T-helper 2 cell treated with Interferon-gamma antibody and Interleukin-4, amounts not matched to agents 5 μg/mL and 100 μg/mL, for 36 hours (primary cell): ENCODE measurements at regions not wholly inside any gene's neighbourhood (a gene's known extent, or its start where the extent isn't known, plus 50 kb on each side); places are given as distances from the start of the nearest gene placed in this dataset.

Source experiments
- DNase-seq: peaks from one replicate; pipeline ENCODE4 v3.0.0; 2021; ENCODE audit warnings: low spot score
- H3K27ac Mint-ChIP-seq: one replicate; pipeline ENCODE4 v1.8.0; 2021; ENCODE audit warnings: mild to moderate bottlenecking, mixed read lengths
- H3K27me3 Mint-ChIP-seq: one replicate; pipeline ENCODE4 v1.8.0; 2021; ENCODE audit warnings: low read depth, mixed read lengths
- H3K36me3 Mint-ChIP-seq: one replicate; pipeline ENCODE4 v1.8.0; 2021; ENCODE audit warnings: low read depth, mixed read lengths
- H3K4me1 Mint-ChIP-seq: one replicate; pipeline ENCODE4 v1.8.0; 2021; ENCODE audit warnings: low read depth, mixed read lengths
- H3K4me3 Mint-ChIP-seq: one replicate; pipeline ENCODE4 v1.8.0; 2022; ENCODE audit warnings: mild to moderate bottlenecking, moderate library complexity, mixed read lengths
- H3K9me3 Mint-ChIP-seq: one replicate; pipeline ENCODE4 v1.8.0; 2021; ENCODE audit warnings: mixed read lengths

GRCh38 chr4:157888281-157888680 lies 284.5 kb downstream of the GASK1B start:
- Mint-ChIP-seq H3K27me3 (no peaks in the 10 kb centered on the region), H3K9me3 (no peaks in the 10 kb centered on the region), H3K4me3 (no peak overlapping the region), H3K27ac (no peak overlapping the region), H3K4me1 (no peaks in the 10 kb centered on the region), H3K36me3 (no peaks in the 10 kb centered on the region)
- DNase-seq: no peak

- no peaks in the 10 kb centered on the region for H3K9me3 Mint-ChIP-seq
- H3K4me1 Mint-ChIP-seq: no peaks in the 10 kb centered on the region
- no peak for DNase-seq
- H3K27me3 Mint-ChIP-seq: no peaks in the 10 kb centered on the region
- H3K4me3 Mint-ChIP-seq: no peak overlapping the region
- H3K36me3 Mint-ChIP-seq: no peaks in the 10 kb centered on the region
- no peak overlapping the region for H3K27ac Mint-ChIP-seq
Observed at GRCh38 chr4:157887316-157887715, 285.5 kb downstream of the GASK1B start.

GRCh38 chr4:157886645-157887044 lies 286.2 kb downstream of the GASK1B start:
- Mint-ChIP-seq H3K9me3 (no peaks in the 10 kb centered on the region), H3K27me3 (no peaks in the 10 kb centered on the region), H3K4me3 (no peak overlapping the region), H3K4me1 (no peaks in the 10 kb centered on the region), H3K27ac (no peak overlapping the region), H3K36me3 (no peaks in the 10 kb centered on the region)
- no peak for DNase-seq

- no peak for DNase-seq
- H3K4me1 Mint-ChIP-seq: no peaks in the 10 kb centered on the region
- no peak overlapping the region for H3K4me3 Mint-ChIP-seq
- H3K27ac Mint-ChIP-seq: no peak overlapping the region
- no peaks in the 10 kb centered on the region for H3K27me3 Mint-ChIP-seq
- H3K36me3 Mint-ChIP-seq: no peaks in the 10 kb centered on the region
- no peaks in the 10 kb centered on the region for H3K9me3 Mint-ChIP-seq
Observed at GRCh38 chr4:157885811-157886210, 287.0 kb downstream of the GASK1B start.

- Mint-ChIP-seq H3K27me3 (no peaks in the 10 kb centered on the region), H3K4me1 (no peaks in the 10 kb centered on the region), H3K9me3 (no peaks in the 10 kb centered on the region), H3K27ac (no peak overlapping the region), H3K4me3 (no peak overlapping the region), H3K36me3 (no peaks in the 10 kb centered on the region)
- no peak for DNase-seq
Observed at GRCh38 chr4:157882901-157883300, 289.9 kb downstream of the GASK1B start.

- Mint-ChIP-seq H3K9me3 (no peaks in the 10 kb centered on the region), H3K4me3 (no peak overlapping the region), H3K27ac (no peak overlapping the region), H3K36me3 (no peaks in the 10 kb centered on the region), H3K27me3 (no peaks in the 10 kb centered on the region), H3K4me1 (no peaks in the 10 kb centered on the region)
- DNase-seq: no peak
Observed at GRCh38 chr4:157880761-157881160, 292.1 kb downstream of the GASK1B start.

GRCh38 chr4:157854819-157855218 lies 318.0 kb downstream of the GASK1B start:
- Mint-ChIP-seq H3K36me3 (no peaks in the 10 kb centered on the region), H3K9me3 (peaks cover 12% of the 10 kb centered on the region), H3K27ac (no peak overlapping the region), H3K4me1 (no peaks in the 10 kb centered on the region), H3K27me3 (no peaks in the 10 kb centered on the region), H3K4me3 (no peak overlapping the region)
- no peak for DNase-seq

GRCh38 chr4:157840648-157841047 lies 332.2 kb downstream of the GASK1B start:
- Mint-ChIP-seq H3K4me1 (no peaks in the 10 kb centered on the region), H3K27ac (no peak overlapping the region), H3K27me3 (no peaks in the 10 kb centered on the region), H3K9me3 (no peaks in the 10 kb centered on the region), H3K36me3 (no peaks in the 10 kb centered on the region), H3K4me3 (no peak overlapping the region)
- no peak for DNase-seq

GRCh38 chr4:157840034-157840433 lies 332.8 kb downstream of the GASK1B start:
- DNase-seq: no peak

GRCh38 chr4:157838366-157838765 lies 334.5 kb downstream of the GASK1B start:
- Mint-ChIP-seq H3K27me3 (no peaks in the 10 kb centered on the region), H3K36me3 (no peaks in the 10 kb centered on the region), H3K4me3 (no peak overlapping the region), H3K27ac (no peak overlapping the region), H3K4me1 (no peaks in the 10 kb centered on the region), H3K9me3 (no peaks in the 10 kb centered on the region)
- DNase-seq: no peak

More at GRCh38 chr4:157840034-157840433, 332.8 kb downstream of the GASK1B start:
- H3K4me1 Mint-ChIP-seq: no peaks in the 10 kb centered on the region
- H3K36me3 Mint-ChIP-seq: no peaks in the 10 kb centered on the region
- no peaks in the 10 kb centered on the region for H3K9me3 Mint-ChIP-seq
- H3K27me3 Mint-ChIP-seq: no peaks in the 10 kb centered on the region
- H3K27ac Mint-ChIP-seq: no peak overlapping the region
- H3K4me3 Mint-ChIP-seq: no peak overlapping the region

- DNase-seq: no peak
- Mint-ChIP-seq H3K4me1 (no peaks in the 10 kb centered on the region), H3K36me3 (no peaks in the 10 kb centered on the region), H3K9me3 (no peaks in the 10 kb centered on the region), H3K27ac (no peak overlapping the region), H3K27me3 (no peaks in the 10 kb centered on the region), H3K4me3 (no peak overlapping the region)
Observed at GRCh38 chr4:157837071-157837703, 335.6 kb downstream of the GASK1B start.

- H3K4me3 Mint-ChIP-seq: no peak overlapping the region
- no peak for DNase-seq
- peaks cover 14% of the 10 kb centered on the region for H3K9me3 Mint-ChIP-seq
- H3K27ac Mint-ChIP-seq: no peak overlapping the region
- H3K4me1 Mint-ChIP-seq: no peaks in the 10 kb centered on the region
- H3K27me3 Mint-ChIP-seq: no peaks in the 10 kb centered on the region
- H3K36me3 Mint-ChIP-seq: no peaks in the 10 kb centered on the region
Observed at GRCh38 chr4:157832596-157832995, 340.2 kb downstream of the GASK1B start.

GRCh38 chr4:157824021-157824420 lies 348.8 kb downstream of the GASK1B start:
- DNase-seq: no peak
- Mint-ChIP-seq H3K9me3 (peaks cover 30% of the 10 kb centered on the region), H3K27me3 (no peaks in the 10 kb centered on the region), H3K4me1 (no peaks in the 10 kb centered on the region), H3K36me3 (no peaks in the 10 kb centered on the region), H3K27ac (no peak overlapping the region), H3K4me3 (no peak overlapping the region)

GRCh38 chr4:157821814-157822213 lies 351.0 kb downstream of the GASK1B start:
- H3K4me1 Mint-ChIP-seq: no peaks in the 10 kb centered on the region
- no peaks in the 10 kb centered on the region for H3K27me3 Mint-ChIP-seq
- no peak overlapping the region for H3K4me3 Mint-ChIP-seq
- H3K27ac Mint-ChIP-seq: no peak overlapping the region
- H3K9me3 Mint-ChIP-seq: peaks cover 18% of the 10 kb centered on the region
- no peaks in the 10 kb centered on the region for H3K36me3 Mint-ChIP-seq
- no peak for DNase-seq
